ENCODE measurements at regions not wholly inside any gene's neighbourhood (a gene's known extent, or its start where the extent isn't known, plus 50 kb on each side); places are given as distances from the start of the nearest gene placed in this dataset.
A peak's percentile ranks its signal among the peaks of the same experiment; 100 is the strongest.

DNA sequence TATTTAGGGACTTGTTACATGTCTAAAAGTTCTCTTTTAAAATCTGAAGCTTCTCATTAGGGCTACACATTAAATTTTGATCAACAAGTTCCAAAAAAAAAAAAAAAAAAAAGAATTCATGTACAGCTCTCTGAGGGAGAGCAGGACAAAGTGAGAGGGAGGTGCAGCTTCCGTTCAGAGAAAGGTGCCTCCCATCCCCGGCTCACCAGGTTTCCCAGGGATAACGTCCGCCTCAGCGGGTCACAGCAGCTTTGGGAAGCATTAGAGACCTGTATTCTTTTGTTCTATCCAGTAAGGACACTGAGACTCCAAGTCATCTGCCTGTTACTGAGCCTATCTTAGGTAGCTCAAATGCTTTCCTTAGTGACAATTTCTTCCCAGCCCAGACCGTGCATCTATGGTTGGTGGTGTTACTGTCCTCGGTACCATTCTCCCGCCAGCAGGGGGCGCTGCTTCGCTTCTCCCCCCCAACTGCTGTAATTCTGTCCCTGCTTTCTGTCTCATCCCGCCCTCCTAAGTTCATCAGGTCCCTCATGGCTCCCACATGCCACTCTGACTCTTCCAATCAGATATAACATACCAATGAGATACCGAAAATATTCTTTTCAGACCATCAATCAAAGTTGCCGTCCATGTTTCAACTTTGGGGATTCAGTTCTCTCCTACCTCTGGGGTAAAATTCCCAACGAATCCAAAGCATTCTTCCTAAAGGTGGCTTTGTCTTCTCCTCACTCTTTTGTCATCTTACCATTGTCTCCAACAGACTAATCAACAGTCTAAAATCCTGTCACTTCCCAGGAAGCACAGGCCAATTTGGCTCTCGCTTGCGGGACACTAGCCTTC, 466.5 kb downstream of the METTL4 start:
- DNase-seq (ENCODE audit: low read depth): no peak
- TF ChIP-seq CTCF (IDR thresholded peaks at IDR 0.05; ENCODE audit: low read depth, low read length, missing control alignments): peak; percentile 91
- no peak overlapping the region for H3K4me3 ChIP-seq (ENCODE audit: low read depth, low read length)

GRCh38 chr18:2108591-2108990, 462.7 kb downstream of the METTL4 start:
- no peak overlapping the region for H3K4me3 ChIP-seq (ENCODE audit: low read depth, low read length)
- DNase-seq (ENCODE audit: low read depth): no peak
- TF ChIP-seq CTCF (IDR thresholded peaks at IDR 0.05; ENCODE audit: low read depth, low read length, missing control alignments): no peak

DNA sequence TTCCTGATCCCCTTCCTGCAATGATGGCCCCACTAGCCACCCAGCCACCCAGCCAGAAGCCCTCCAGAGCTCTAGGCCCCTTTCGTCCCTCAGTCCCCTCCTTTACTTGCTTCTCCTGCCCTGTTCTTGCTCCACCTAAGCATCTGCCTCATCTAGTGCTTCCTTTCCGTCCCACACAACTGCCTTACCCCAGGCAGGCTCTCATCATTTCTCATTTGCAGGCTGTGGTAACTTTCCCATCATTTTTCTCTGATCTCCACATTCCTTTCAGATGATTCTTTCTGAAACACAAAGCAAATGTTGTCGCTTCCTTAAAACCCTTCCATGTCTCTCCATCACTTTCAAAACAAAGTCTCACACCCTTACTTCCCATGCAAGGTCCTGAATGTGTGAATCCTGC, 459.8 kb downstream of the METTL4 start:
- TF ChIP-seq CTCF (IDR thresholded peaks at IDR 0.05; ENCODE audit: low read depth, low read length, missing control alignments): no peak
- no peak for DNase-seq (ENCODE audit: low read depth)
- no peak overlapping the region for H3K4me3 ChIP-seq (ENCODE audit: low read depth, low read length)

DNA sequence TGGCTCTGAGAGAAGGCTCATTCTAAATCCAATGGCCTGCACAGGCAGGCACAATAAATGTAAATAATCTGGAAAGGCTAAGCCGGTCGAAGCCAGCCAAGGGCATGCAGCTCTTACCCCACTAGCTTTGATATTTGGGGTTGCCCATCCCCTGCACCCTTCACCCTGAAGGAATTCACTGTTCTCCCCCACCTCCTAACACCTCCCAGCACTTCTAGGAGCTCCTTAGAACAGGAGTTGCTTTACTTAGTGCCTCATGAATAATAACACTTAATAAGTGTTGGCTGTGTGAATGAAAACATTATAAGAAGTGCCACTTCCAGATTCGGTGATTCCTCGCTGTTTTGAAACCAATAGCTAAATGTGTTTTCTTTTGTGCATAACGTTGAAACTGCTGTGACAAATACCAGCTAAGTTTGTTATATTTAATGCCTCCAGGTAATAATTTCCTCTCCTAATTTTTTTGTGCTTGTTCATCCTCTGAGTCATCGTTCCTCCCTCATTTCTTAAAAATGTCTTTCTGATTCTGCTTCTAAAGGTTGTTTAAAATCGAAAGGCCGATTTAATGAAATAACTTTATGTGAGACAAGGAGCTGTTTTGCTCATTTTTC, 458.8 kb downstream of the METTL4 start:
- no peak for TF ChIP-seq CTCF (IDR thresholded peaks at IDR 0.05; ENCODE audit: low read depth, low read length, missing control alignments)
- no peak overlapping the region for H3K4me3 ChIP-seq (ENCODE audit: low read depth, low read length)
- no peak for DNase-seq (ENCODE audit: low read depth)

- no peak overlapping the region for H3K4me3 ChIP-seq (ENCODE audit: low read depth, low read length)
- no peak for DNase-seq (ENCODE audit: low read depth)
- no peak for TF ChIP-seq CTCF (IDR thresholded peaks at IDR 0.05; ENCODE audit: low read depth, low read length, missing control alignments)
These were observed 457.0 kb downstream of the METTL4 start for GRCh38 chr18:2114289-2114688.

GRCh38 chr18:2114765-2115164, 456.5 kb downstream of the METTL4 start:
- no peak overlapping the region for H3K4me3 ChIP-seq (ENCODE audit: low read depth, low read length)
- no peak for TF ChIP-seq CTCF (IDR thresholded peaks at IDR 0.05; ENCODE audit: low read depth, low read length, missing control alignments)
- no peak for DNase-seq (ENCODE audit: low read depth)

All from GM12864 (cell line).